ENCODE measurements at regions not wholly inside any gene's neighbourhood (a gene's known extent, or its start where the extent isn't known, plus 50 kb on each side); places are given as distances from the start of the nearest gene placed in this dataset.

- H2AFZ ChIP-seq (ENCODE audit: low read depth) = no peak overlapping the region
- H3K79me2 ChIP-seq (ENCODE audit: insufficient read depth, low read depth) = no peaks in the 10 kb centered on the region
- no peak overlapping the region for H3K9ac ChIP-seq
- TF ChIP-seq, protein P1, sequence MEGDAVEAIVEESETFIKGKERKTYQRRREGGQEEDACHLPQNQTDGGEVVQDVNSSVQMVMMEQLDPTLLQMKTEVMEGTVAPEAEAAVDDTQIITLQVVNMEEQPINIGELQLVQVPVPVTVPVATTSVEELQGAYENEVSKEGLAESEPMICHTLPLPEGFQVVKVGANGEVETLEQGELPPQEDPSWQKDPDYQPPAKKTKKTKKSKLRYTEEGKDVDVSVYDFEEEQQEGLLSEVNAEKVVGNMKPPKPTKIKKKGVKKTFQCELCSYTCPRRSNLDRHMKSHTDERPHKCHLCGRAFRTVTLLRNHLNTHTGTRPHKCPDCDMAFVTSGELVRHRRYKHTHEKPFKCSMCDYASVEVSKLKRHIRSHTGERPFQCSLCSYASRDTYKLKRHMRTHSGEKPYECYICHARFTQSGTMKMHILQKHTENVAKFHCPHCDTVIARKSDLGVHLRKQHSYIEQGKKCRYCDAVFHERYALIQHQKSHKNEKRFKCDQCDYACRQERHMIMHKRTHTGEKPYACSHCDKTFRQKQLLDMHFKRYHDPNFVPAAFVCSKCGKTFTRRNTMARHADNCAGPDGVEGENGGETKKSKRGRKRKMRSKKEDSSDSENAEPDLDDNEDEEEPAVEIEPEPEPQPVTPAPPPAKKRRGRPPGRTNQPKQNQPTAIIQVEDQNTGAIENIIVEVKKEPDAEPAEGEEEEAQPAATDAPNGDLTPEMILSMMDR (conservative IDR thresholded peaks at IDR 0.05; ENCODE audit: low read depth, low read length) = no peak
- no peaks in the 10 kb centered on the region for H3K4me1 ChIP-seq (ENCODE audit: low read depth, poor library complexity, severe bottlenecking)
- H3K27me3 ChIP-seq (ENCODE audit: insufficient read depth, low read depth) = no peaks in the 10 kb centered on the region
- no peaks in the 10 kb centered on the region for H4K20me1 ChIP-seq (ENCODE audit: insufficient read depth)
- H3K4me2 ChIP-seq = no peak overlapping the region
- no peaks in the 10 kb centered on the region for H3K36me3 ChIP-seq (ENCODE audit: insufficient read depth)
- no peak overlapping the region for H3K27ac ChIP-seq
- no peak overlapping the region for H3K4me3 ChIP-seq (IDR thresholded peaks at IDR 0.05; ENCODE audit: insufficient read depth, low read depth, low read length)
These were observed 465.6 kb downstream of the FOXG1 start for GRCh38 chr14:29232153-29232552.

- Histone ChIP-seq H3K4me1 (ENCODE audit: low read depth, poor library complexity, severe bottlenecking) (no peaks in the 10 kb centered on the region), H3K79me2 (ENCODE audit: insufficient read depth, low read depth) (no peaks in the 10 kb centered on the region), H3K9ac (no peak overlapping the region), H3K36me3 (ENCODE audit: insufficient read depth) (no peaks in the 10 kb centered on the region), H4K20me1 (ENCODE audit: insufficient read depth) (no peaks in the 10 kb centered on the region), H3K27ac (no peak overlapping the region), H3K4me3 (IDR thresholded peaks at IDR 0.05; ENCODE audit: insufficient read depth, low read depth, low read length) (no peak overlapping the region), H3K4me2 (no peak overlapping the region), H3K27me3 (ENCODE audit: insufficient read depth, low read depth) (no peaks in the 10 kb centered on the region), H2AFZ (ENCODE audit: low read depth) (no peak overlapping the region)
- TF ChIP-seq, protein P1 (conservative IDR thresholded peaks at IDR 0.05; ENCODE audit: low read depth, low read length) = no peak
These were observed 466.1 kb downstream of the FOXG1 start for GRCh38 chr14:29232711-29233110.

- Histone ChIP-seq H3K4me1 (ENCODE audit: low read depth, poor library complexity, severe bottlenecking) (no peaks in the 10 kb centered on the region), H4K20me1 (ENCODE audit: insufficient read depth) (no peaks in the 10 kb centered on the region), H3K27ac (no peak overlapping the region), H3K4me3 (IDR thresholded peaks at IDR 0.05; ENCODE audit: insufficient read depth, low read depth, low read length) (no peak overlapping the region), H3K9ac (no peak overlapping the region), H3K4me2 (no peak overlapping the region), H3K27me3 (ENCODE audit: insufficient read depth, low read depth) (no peaks in the 10 kb centered on the region), H3K79me2 (ENCODE audit: insufficient read depth, low read depth) (no peaks in the 10 kb centered on the region), H2AFZ (ENCODE audit: low read depth) (no peak overlapping the region), H3K36me3 (ENCODE audit: insufficient read depth) (no peaks in the 10 kb centered on the region)
- TF ChIP-seq, protein P1 (conservative IDR thresholded peaks at IDR 0.05; ENCODE audit: low read depth, low read length) = no peak
These were observed 466.6 kb downstream of the FOXG1 start for GRCh38 chr14:29233188-29233587.

DNA sequence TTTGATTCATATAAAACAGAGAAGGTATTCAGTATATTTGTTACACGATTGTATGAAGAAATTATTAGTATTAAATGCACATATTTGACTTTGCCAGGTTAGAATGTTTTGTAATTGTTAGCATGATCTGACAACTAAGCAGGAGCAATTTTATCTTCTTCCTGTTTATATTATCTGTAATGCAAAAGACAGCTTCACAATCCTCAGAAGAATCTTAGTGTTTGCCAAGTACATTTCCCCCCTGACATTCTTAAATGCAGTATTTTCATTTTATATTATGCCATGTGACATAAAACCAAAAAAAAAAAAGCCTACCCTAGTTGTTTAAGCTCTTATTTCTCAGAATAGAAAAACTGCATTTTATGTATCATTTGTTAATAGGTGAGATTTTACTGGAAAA lies 469.4 kb downstream of the FOXG1 start:
- Histone ChIP-seq H3K36me3 (ENCODE audit: insufficient read depth) (no peaks in the 10 kb centered on the region), H3K79me2 (ENCODE audit: insufficient read depth, low read depth) (no peaks in the 10 kb centered on the region), H4K20me1 (ENCODE audit: insufficient read depth) (no peaks in the 10 kb centered on the region), H3K4me2 (no peak overlapping the region), H2AFZ (ENCODE audit: low read depth) (no peak overlapping the region), H3K4me1 (ENCODE audit: low read depth, poor library complexity, severe bottlenecking) (no peaks in the 10 kb centered on the region), H3K27ac (no peak overlapping the region), H3K9ac (no peak overlapping the region), H3K27me3 (ENCODE audit: insufficient read depth, low read depth) (no peaks in the 10 kb centered on the region), H3K4me3 (IDR thresholded peaks at IDR 0.05; ENCODE audit: insufficient read depth, low read depth, low read length) (no peak overlapping the region)
- TF ChIP-seq, protein P1 (conservative IDR thresholded peaks at IDR 0.05; ENCODE audit: low read depth, low read length) = no peak

All from KMS-11 (cell line).